NCI-H146 treated with DMSO at 0.1 percent for 48 hours (cell line): ENCODE measurements at regions not wholly inside any gene's neighbourhood (a gene's known extent, or its start where the extent isn't known, plus 50 kb on each side); places are given as distances from the start of the nearest gene placed in this dataset.
A peak's percentile ranks its signal among the peaks of the same experiment; 100 is the strongest.

Experiments used
- DNase-seq: peaks from one replicate; lab custom pipeline; 2025; ENCODE audit not compliant: unreplicated experiment; lab: John Stamatoyannopoulos, UW

DNA sequence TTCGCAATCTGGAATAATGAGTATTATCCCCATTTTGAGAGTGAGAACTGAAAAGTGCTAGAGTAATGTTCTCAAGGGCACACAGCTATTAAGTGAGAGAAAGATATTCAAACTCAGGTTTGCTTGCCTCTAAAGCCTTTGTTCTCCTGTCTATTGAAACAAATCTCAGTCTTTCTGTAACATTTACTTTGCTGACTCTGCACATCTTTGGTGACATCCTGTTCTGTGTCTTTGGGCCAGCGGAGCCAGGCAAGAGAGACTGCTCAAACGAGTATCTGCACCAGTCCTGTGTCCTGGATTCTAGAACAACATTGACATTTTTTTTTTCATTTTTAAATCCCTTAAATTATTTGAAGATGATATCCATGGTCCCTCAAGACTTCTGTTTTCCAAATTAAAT is 1539.2 kb upstream of the PIK3C3 start:
- DNase-seq = no peak

DNA sequence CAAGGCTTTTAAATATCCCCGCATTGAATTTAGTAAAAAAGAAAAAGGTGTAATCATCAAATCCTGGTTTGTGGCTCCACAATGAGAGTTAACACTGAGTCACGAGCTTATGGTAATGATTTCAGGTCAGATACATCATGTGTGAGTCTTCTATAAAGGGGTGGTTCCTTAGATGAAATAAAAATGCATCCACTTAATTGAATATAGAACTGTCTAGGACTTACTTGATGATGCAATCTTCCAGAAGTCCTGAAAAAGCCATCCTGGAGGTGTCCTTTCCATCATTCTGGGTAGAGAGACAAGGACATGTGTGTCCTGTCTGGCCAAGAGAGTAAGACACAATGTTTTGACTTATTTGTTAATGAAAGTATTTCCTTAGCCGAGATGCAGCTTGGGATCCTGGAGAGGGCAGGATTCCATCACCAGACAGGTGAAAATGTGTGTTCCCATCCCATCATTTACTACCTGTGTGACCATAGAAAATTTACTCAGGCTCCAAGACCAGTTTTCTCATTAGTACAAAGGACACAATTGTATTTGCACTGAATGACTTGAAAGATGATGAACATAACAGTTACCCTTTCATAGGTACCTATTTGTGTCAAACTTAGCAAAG is 1539.8 kb upstream of the PIK3C3 start:
- peak; percentile 44 for DNase-seq

DNA sequence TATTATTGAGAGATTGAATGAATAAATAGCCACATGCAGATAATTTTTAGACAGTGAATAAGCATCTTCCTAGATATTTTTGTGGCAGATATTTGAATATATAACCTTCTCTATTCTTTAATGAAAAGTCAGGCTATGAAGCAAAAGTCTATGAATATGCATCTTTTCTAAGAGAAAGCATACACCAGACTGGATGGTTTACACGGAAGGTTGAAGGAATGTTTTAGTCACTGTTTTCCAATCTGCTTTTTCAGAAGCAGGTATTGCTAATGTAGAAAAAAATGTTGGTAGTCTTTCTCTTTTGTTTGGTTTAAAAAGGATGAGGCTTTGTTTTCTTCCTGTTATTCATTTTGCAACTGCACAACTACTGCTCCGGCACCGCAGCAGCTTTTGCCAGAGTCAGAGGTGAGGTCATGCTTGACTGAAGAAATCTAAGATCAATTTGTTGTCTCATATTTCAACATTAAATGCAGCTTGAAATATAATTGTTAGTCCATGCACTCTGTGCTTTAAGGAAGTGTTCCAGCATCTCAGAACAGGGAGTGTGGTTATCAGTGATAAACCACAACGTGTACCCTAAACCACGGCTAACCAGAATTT is 1540.8 kb upstream of the PIK3C3 start:
- DNase-seq = peak; percentile 69

DNA sequence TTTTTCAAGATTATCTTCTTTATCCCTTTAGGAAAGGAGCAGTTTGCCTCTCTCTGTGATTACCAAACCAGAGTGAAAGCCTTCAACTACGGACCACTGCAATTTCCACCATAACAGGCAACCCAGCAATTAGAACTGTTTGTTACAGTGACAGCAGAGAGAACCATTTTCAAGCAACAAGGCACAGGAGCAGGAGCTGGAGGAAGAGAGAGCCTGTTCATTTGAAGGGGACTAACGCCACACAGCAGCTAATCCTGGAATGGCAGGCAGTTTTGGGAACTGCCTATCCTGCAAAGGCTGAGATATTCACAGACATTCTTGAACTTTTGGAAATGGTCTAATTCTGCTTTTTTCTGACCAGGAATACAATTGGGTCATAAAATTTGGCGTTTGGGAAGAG is 1541.9 kb upstream of the PIK3C3 start:
- DNase-seq = peak; percentile 95

DNA sequence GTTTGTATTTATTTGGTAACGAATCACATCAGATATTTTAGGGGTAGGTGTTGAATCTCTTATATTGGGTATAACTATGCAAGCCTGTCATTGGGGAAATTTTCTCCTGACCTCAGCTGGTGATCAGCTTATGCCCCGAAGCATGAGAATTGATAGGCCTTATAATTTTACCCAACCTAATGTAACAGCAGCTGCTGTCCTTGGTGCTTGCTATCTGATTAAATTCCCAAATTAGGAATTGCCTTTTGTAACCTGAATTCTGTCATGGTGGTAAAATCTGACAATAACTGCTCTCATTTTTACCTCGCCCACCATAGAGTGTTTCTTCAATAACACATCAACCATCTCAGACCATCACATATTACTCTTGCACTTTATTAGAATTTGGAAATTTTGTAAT is 1542.6 kb upstream of the PIK3C3 start:
- no peak for DNase-seq

DNA sequence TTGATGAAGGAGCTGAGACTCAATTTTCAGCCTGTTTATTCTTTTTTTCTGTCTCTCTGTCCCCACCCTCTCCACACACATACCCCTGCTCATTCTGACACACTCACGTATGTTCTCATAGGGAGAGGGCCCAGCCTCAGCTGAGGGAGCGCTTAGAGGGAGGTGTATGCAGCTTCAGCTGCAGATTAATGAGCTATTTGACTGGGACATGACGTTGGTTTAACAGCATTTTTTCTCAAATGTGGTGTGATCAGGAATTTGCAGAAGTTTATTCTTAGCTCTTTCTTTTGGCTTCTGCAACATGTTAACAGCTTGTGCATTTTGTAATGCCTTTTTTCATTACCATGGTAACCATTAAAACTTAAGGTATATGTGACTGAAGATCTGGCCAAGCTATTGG is 1547.1 kb upstream of the PIK3C3 start:
- peak; percentile 14 for DNase-seq

DNA sequence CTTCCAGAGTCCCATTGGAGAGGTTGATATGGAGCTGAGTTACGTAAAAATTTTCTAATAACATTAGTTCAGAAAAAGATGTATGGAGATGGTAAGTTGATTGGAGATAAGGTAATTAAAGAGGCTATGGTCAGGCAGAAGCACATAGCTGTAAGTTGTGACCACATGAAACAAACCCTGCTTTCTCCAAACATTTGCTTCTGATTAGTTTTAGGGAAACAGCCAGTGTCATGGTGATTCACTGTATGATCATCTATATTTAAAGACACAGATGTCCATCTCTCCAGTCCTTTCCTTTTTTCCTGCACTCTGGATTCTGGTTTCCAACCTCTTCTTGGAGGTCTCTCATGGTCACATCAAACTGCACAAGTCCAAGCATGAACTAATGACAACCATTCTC is 1550.8 kb upstream of the PIK3C3 start:
- DNase-seq = no peak

DNA sequence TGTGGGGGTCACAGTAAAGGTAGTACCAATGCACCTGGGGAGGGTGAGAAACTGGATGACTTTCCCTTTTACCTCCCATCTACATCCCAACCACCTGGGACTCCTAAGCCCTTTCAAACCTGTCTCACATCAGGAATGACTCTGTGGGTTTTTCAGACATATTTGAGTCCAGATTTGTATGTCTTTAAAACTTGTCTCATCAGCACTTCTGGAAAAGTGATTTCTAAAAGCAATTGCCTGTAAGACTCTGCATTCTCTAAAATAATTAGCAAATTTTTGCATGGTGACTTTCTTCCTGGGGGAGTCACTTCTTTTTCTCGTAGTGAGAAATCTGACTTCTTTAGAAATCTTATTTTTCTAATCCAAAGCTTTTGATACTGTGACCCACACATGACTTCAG is 1553.0 kb upstream of the PIK3C3 start:
- DNase-seq = no peak

DNA sequence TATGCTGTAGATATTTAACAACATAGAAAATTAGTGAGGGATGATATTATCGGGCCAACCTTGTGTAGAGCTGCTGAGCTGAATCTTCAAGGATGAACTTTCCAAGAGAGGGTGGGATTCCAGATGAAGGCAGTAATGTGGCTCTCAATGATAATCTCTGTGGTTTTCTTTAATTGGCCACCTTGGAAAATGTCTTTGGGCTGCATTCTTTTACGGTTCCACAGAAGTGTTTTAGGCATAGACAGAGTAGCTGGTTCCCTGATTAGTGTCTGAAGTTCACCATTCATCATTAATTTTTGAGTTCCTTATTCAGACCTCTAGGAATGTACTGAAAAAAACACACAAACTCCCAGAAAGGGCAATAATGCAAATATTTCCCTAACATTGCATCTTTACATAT is 1566.9 kb upstream of the PIK3C3 start:
- no peak for DNase-seq

DNA sequence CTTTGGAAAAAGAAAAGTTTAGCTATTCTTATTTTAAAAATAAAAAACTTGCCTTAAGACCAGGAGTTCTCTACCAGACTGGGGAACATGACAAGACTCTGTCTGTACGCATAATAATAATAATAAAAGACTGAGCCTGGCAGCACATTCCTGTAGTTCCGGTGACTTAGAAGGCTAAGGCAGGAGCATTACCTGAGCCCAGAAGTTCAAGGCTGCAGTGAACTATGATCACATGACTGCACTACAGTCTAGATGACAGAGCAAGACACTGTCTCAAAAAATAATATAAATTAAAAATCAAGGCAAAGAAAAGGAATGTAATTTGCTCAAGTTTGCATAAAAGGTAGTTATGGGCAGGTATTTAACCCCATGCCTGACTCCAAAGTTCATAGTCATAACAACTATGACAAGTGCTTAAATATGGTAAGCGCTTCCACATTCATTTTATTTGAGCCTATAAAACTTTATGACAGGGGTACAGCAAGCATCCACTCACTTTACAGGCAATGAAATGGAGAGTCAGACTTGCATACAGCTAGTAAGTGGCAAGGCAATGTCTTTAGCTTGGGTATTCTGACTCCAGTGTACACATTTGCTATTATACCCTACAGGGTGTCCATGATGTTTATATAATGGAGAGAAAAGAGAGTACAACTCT is 1567.8 kb upstream of the PIK3C3 start:
- DNase-seq = no peak

DNA sequence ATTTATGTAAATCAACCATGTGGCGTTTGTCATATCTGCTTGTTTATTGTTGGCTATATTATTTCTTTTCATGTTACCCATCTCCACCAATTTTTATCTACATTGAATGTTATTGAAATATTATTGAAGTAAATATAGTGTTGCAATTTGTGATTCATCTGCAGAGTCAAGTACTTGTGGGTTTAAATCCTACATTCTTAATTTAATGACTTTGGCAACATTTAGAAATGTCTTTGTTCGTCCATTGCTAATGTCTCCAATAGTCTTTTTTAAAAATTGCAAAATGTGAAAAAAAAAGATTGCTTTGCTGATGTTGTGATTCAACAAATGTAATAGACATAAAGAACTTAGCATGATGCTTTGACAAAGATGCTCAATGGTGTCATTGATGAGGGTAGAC is 1572.8 kb upstream of the PIK3C3 start:
- no peak for DNase-seq

DNA sequence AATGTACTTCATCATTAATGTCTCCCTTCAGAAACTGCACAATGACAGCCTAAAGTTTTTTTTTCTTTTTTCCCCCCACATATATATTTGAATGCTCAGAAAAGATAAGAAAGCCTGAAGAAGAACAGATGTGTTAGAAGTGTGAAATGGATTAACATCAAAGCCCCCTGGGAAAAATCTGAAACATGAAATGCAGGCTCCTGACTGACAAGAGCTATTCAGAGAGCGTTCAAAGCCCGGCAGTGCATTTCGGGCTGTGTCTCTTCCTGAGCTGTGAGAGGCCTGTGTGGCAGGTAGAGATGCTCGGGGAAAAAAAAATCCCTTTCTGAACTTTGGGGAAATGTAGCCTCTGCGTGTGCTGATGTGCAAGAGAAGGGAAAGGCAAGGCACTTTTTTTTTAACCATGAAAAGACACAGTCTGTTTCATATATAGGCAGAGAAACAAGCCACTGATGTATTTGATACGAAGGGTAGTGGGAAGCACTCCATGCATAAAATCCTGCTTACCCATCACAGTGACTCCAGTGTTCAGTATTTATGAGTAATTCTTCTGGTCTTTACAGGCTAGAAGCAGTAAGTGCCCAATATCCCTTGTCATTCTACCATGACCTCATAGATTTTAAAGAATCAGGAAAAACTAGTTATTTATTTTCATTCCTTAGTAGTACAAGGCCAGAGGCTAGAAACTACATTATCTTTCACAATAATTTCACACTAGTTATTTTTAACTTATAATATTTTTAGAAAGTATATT is 1574.2 kb upstream of the PIK3C3 start:
- DNase-seq = no peak

DNA sequence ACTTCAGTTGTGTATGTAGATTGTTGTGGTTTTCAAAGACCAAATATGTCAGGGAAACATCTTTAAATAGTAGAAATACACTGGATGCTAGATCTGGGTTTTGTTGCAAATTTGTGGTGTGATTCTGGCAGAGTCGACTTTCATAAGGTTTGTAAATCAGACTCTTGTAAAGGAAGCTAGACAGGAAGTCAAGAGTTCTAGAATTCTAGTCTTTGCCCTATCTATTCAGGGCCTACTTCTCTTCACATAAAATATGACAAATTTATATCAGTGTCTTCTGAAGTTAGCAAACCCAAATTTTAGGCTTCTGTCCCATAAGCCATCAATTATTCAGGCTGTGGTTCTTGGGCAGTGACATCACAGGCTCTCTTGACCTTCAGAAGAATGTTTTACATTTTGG is 1579.2 kb upstream of the PIK3C3 start:
- no peak for DNase-seq

DNA sequence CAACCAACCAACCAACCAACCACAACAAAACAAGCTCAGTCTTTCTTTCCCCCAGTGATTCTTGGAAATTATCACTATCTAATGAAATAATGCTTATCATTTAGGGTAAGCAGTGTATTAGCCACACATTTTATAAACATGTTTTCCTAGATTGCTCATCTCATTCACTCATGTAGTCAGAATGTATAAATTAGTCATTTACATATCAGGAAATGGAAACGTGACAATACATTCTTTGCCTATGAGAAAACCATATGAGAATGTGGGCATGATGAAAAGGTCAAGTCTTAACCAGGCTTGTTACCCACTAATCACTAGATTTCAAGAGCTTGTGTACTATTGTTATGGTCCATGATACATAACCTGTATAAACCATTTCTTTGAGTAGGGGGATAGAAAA is 1583.4 kb upstream of the PIK3C3 start:
- no peak for DNase-seq

DNA sequence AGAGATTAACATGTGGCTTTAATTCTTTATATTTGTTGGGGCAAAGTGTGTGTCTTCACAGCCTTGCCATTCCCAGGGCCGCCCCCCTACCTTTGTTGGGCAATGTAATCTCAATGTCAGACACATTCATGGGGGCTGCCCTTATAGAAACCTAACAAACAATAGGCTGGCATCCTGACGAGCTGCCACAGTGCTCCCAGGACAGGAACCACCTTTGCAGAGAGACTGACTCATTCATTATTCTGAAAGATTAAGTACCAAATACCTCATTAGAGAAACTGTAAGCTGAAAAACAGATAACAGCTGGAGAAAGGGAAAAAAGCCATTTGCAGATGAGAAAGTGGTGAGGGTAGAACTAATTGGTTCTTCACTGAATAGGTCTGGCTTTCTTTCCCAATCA is 1587.5 kb upstream of the PIK3C3 start:
- no peak for DNase-seq

DNA sequence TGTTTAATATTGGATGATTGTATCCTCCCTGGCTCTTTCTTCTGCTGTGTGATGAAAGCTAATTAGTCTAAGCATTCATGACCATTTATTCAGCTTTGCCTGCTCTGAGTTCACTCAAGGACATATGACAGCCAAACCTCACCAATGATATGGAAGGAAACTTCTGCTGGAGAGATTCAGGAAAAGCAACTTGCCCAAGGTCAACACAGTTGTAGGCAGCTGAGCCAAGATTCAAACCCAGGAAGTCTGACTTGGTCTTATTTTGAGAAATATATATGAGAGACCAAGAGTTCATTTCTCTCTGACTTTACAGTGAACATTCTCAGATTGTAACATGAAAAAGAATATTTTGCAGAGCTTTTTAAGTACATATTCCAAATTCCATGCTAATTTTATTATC is 1588.5 kb upstream of the PIK3C3 start:
- DNase-seq = no peak

DNA sequence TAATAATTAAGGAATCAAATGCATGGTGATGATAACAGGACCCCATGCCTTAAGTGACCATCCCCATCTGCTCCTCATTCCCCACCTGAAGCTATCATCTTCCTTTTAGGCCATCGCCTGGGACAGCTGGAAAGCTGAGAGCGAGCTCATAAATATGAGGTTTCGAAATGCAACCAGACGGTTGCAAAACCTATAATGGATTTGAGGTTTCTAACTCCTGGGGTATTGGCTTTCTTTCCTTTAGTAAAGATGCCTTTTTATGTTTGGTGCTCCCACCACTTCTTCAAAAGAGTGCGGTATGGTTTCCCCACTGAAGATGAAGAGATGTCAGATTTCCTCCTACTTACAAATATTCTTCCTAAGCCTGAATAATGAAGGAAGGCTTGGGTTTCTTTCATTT is 1589.5 kb upstream of the PIK3C3 start:
- DNase-seq = no peak

DNA sequence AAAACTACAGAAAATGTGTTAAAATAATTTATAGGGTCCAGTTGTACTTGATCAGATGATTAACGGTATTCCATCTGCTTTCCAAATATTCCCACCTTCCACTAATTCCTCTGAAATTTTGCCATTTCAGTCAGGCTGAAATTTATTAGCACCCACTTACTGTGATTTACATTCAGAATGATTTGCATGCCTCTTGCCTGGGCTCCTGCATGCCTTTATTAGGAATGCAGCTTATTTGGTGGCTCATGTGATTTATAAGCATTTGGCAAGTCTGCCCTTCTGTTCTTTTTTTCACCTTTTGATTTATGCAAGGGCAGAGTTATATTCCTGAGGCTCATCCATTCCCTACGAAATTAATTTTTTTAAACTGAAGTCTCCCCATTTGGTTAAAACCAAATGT is 1594.5 kb upstream of the PIK3C3 start:
- DNase-seq = no peak

DNA sequence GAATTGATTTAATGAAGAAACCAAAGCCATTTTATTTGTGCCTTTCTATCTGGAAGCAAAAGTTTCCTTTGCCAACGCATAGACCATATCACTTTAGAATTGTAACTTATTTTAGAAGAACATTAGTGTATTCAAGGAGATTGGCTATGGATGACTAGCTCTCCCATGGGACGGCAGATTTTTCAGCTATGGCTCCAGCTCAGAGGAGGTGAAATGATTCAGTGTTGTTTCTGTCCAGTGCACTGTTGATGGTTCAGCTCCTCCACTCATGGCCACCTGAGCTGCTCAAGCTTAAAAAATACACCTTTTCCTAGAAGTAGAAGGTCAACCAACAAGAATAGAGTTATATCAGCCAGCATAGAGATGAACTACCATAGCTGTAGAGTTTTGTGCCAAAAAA is 1597.5 kb upstream of the PIK3C3 start:
- no peak for DNase-seq

DNA sequence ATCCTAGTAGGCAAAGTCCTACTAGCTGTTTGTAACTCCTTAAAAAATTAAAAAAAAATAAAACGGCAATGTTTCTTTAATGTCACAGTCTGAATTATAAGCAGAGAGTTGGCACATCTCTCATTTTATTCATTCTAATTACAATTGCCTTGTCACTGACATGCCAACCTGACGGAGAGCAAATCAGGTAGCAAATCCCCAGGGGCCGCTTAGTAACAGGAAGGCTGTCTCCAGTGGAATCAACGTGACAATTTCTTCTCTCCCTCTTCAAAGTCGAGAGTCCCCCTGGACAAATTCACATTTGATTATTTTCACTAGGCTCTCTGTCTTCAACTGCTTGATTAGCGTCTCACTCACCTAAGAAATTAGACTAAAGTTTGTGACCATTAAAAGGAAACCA is 1598.9 kb upstream of the PIK3C3 start:
- no peak for DNase-seq

DNA sequence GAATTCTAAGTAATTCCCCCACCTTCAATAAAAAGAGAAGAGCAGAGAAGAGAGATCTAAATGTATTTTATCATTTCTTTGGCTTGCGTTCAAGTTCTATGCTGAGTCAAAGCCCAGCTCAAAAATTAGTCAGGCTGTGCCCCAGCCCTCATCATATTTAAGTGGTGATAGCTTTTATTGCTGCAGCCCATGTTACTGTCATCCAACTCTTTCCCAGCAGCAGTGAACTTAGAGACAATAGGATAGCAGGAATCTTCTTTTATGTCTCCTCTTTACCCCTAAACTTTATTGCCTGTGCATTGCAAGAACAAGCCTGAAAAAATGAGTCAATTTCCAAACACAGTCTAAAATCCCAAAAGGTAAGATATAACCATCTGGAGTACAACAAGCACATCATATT is 1599.3 kb upstream of the PIK3C3 start:
- DNase-seq = no peak

DNA sequence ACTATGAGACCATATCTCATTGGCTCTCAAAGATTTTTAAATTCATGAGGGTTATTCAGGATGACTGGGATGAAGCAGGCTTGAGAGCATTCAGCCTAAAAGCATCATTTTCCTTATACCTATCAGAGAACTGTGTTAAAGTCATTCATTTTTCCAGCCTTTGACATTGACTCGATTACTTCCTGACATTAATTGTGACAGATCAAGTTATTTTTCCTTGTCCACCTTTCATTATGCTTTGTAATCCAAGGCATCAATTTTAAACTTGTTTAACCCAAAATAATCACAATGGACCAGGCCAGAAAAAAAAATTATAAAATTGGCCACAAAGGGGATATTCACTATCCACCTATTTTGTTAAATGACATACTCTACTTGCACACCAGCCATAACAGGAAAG is 1606.8 kb upstream of the PIK3C3 start:
- no peak for DNase-seq
